NCI-H2081 (cell line): ENCODE measurements at regions not wholly inside any gene's neighbourhood (a gene's known extent, or its start where the extent isn't known, plus 50 kb on each side); places are given as distances from the start of the nearest gene placed in this dataset.

ENCODE experiments used
- DNase-seq, 2 experiments: peaks; one replicate each; lab custom pipeline; 2025; lab: John Stamatoyannopoulos, UW

- DNase-seq = no peak
Observed at GRCh38 chr2:107024269-107024668, 138.3 kb upstream of the ST6GAL2 start.

- DNase-seq = no peak
Observed at GRCh38 chr2:107025291-107025857, 139.4 kb upstream of the ST6GAL2 start.

- DNase-seq = no peak
Observed at GRCh38 chr2:107025869-107026380, 140.0 kb upstream of the ST6GAL2 start.

GRCh38 chr2:107027205-107027604 is 141.2 kb upstream of the ST6GAL2 start:
- no peak for DNase-seq

- no peak for DNase-seq
Observed at GRCh38 chr2:107027810-107028209, 141.8 kb upstream of the ST6GAL2 start.

- no peak for DNase-seq
Observed at GRCh38 chr2:107028661-107029060, 142.7 kb upstream of the ST6GAL2 start.

GRCh38 chr2:107036293-107036692 is 150.3 kb upstream of the ST6GAL2 start:
- no peak for DNase-seq

- DNase-seq = no peak
Observed at GRCh38 chr2:107062173-107062572, 176.2 kb upstream of the ST6GAL2 start.

- no peak for DNase-seq
Observed at GRCh38 chr2:107062599-107063220, 176.7 kb upstream of the ST6GAL2 start.

GRCh38 chr2:107063228-107063627 is 177.3 kb upstream of the ST6GAL2 start:
- no peak for DNase-seq

- DNase-seq = no peak
Observed at GRCh38 chr2:107064750-107065149, 178.8 kb upstream of the ST6GAL2 start.

- no peak for DNase-seq
Observed at GRCh38 chr2:107068069-107068916, 182.3 kb upstream of the ST6GAL2 start.

GRCh38 chr2:107069890-107070289 is 183.9 kb upstream of the ST6GAL2 start:
- no peak for DNase-seq

GRCh38 chr2:107072150-107072940 is 186.4 kb upstream of the ST6GAL2 start:
- no peak for DNase-seq

- DNase-seq = no peak
Observed at GRCh38 chr2:107078584-107078983, 192.6 kb upstream of the ST6GAL2 start.

- no peak for DNase-seq
Observed at GRCh38 chr2:107086497-107086896, 200.5 kb upstream of the ST6GAL2 start.

- DNase-seq = no peak
Observed at GRCh38 chr2:107088156-107088555, 202.2 kb upstream of the ST6GAL2 start.

GRCh38 chr2:107091163-107091864 is 205.3 kb upstream of the ST6GAL2 start:
- no peak for DNase-seq

- DNase-seq = no peak
Observed at GRCh38 chr2:107093426-107093957, 207.5 kb upstream of the ST6GAL2 start.

GRCh38 chr2:107094450-107094986 is 208.6 kb upstream of the ST6GAL2 start:
- DNase-seq = no peak

- DNase-seq = no peak
Observed at GRCh38 chr2:107102176-107102575, 216.2 kb upstream of the ST6GAL2 start.
